CD14-positive monocyte (primary cell): ENCODE measurements at regions not wholly inside any gene's neighbourhood (a gene's known extent, or its start where the extent isn't known, plus 50 kb on each side); places are given as distances from the start of the nearest gene placed in this dataset.

Experiments
- DNase-seq, 3 donors: peaks; one replicate each; pipeline ENCODE4 v3.0.0-alpha.2; 2011 to 2022
- H2AFZ ChIP-seq: 2 replicates; pipeline ENCODE4 v1.6.0; 2012; ENCODE audit warnings: mild to moderate bottlenecking, low read depth, low read length, inconsistent platforms; ENCODE audit not compliant: insufficient read depth, poor library complexity, severe bottlenecking
- H3K27ac ChIP-seq, 2 donors: 1 replicate in 1 of 2; 2 replicates in 1 of 2; pipeline ENCODE4 v1.5.1; 2012 to 2013; ENCODE audit warnings: low read length in 2 of 2, control low read depth in 1 of 2, inconsistent platforms in 1 of 2, low read depth in 1 of 2, mild to moderate bottlenecking in 1 of 2
- H3K27me3 ChIP-seq, 2 donors: one replicate each; pipeline versions ENCODE4 v1.6.0 to v1.6.1; 2011 to 2013; ENCODE audit warnings: low read length in 2 of 2; ENCODE audit not compliant: control insufficient read depth in 2 of 2, insufficient read depth in 2 of 2
- H3K36me3 ChIP-seq, 2 donors: replicated peaks in 1 of 2; 1 replicate in 1 of 2; 2 replicates in 1 of 2; pipeline versions ENCODE4 v1.5.1 to v1.6.1; 2012 to 2013; ENCODE audit warnings: low read length in 2 of 2, control low read depth in 1 of 2, inconsistent platforms in 1 of 2, mild to moderate bottlenecking in 1 of 2; ENCODE audit not compliant: insufficient read depth in 2 of 2, control insufficient read depth in 1 of 2
- H3K4me1 ChIP-seq, 2 donors: 1 replicate in 1 of 2; 2 replicates in 1 of 2; pipeline versions ENCODE4 v1.5.1 to v1.6.1; 2012 to 2013; ENCODE audit warnings: low read length in 2 of 2, control low read depth in 1 of 2, inconsistent platforms in 1 of 2, mild to moderate bottlenecking in 1 of 2, moderate library complexity in 1 of 2; ENCODE audit not compliant: insufficient read depth in 2 of 2, control insufficient read depth in 1 of 2
- H3K4me2 ChIP-seq: replicated peaks from 2 replicates; pipeline ENCODE3; 2012; ENCODE audit warnings: low read length, moderate library complexity, mild to moderate bottlenecking; ENCODE audit not compliant: poor library complexity, severe bottlenecking; ENCODE audit errors: extremely low read depth
- H3K4me3 ChIP-seq, 3 experiments: fragments of 200-600 bp in 1 of 3; sonication (generic) in 1 of 3; replicated peaks in 1 of 3; 1 replicate in 2 of 3; 2 replicates in 1 of 3; pipeline ENCODE4 v1.5.1; 2011 to 2013; ENCODE audit warnings: low read length in 3 of 3, mild to moderate bottlenecking in 3 of 3, control low read depth in 2 of 3, low read depth in 2 of 3, inconsistent platforms in 1 of 3, moderate library complexity in 1 of 3
- H3K79me2 ChIP-seq: 2 replicates; pipeline ENCODE4 v1.6.0; 2012; ENCODE audit warnings: mild to moderate bottlenecking, control low read depth, inconsistent platforms, low read length, moderate library complexity; ENCODE audit not compliant: insufficient read depth
- H3K9ac ChIP-seq: 2 replicates; pipeline ENCODE4 v1.6.0; 2017; ENCODE audit warnings: low read length, mild to moderate bottlenecking; ENCODE audit not compliant: insufficient read depth, poor library complexity, severe bottlenecking
- H3K9me3 ChIP-seq, 2 donors: replicated peaks in 1 of 2; 1 replicate in 1 of 2; 2 replicates in 1 of 2; pipeline versions ENCODE4 v1.5.1 to v1.6.1; 2012 to 2013; ENCODE audit warnings: low read length in 2 of 2, control low read depth in 1 of 2; ENCODE audit not compliant: control insufficient read depth in 1 of 2, insufficient read depth in 1 of 2
- H4K20me1 ChIP-seq: 2 replicates; pipeline ENCODE4 v1.6.0; 2012; ENCODE audit warnings: mild to moderate bottlenecking, low read length, control low read depth, moderate library complexity; ENCODE audit not compliant: insufficient read depth
- H3K27ac Mint-ChIP-seq, 7 donors: one replicate each; pipeline ENCODE4 v1.8.0; 2020; ENCODE audit warnings: mild to moderate bottlenecking in 7 of 7, mixed read lengths in 7 of 7, moderate library complexity in 6 of 7, inconsistent platforms in 2 of 7
- H3K27me3 Mint-ChIP-seq, 3 donors: one replicate each; pipeline ENCODE4 v1.8.0; 2021 to 2022; ENCODE audit warnings: low read depth in 3 of 3, mild to moderate bottlenecking in 3 of 3, mixed read lengths in 3 of 3, moderate library complexity in 3 of 3, inconsistent platforms in 1 of 3
- H3K36me3 Mint-ChIP-seq, 2 donors: one replicate each; pipeline ENCODE4 v1.8.0; 2020; ENCODE audit warnings: mixed read lengths in 2 of 2, inconsistent platforms in 1 of 2, mild to moderate bottlenecking in 1 of 2
- H3K4me1 Mint-ChIP-seq: one replicate; pipeline ENCODE4 v1.8.0; 2020; ENCODE audit warnings: mild to moderate bottlenecking, mixed read lengths
- H3K4me3 Mint-ChIP-seq, 2 donors: one replicate each; pipeline ENCODE4 v1.8.0; 2020; ENCODE audit warnings: mild to moderate bottlenecking in 2 of 2, mixed read lengths in 2 of 2, moderate library complexity in 1 of 2
- H3K9me3 Mint-ChIP-seq, 7 donors: one replicate each; pipeline ENCODE4 v1.8.0; 2020 to 2022; ENCODE audit warnings: mixed read lengths in 7 of 7, mild to moderate bottlenecking in 6 of 7, moderate library complexity in 6 of 7, inconsistent platforms in 2 of 7
- WGBS: methylation state at CpG from one replicate; pipeline ENCODE4 v1.1.5; 2013; ENCODE audit warnings: missing lambda C conversion rate; ENCODE audit not compliant: insufficient coverage; 5-methylcytosine and 5-hydroxymethylcytosine counted together
- intact Hi-C, 2 donors: fragments of 100-400 bp; cut with micrococcal nuclease; formaldehyde crosslinking; loops; one replicate each; pipeline versions ENCODE4 v1.15.0 to v1.15.1; 2023
- TF ChIP-seq, protein P1 (sequence below): fragments of 200-600 bp; IDR thresholded peaks from one replicate; pipeline ENCODE4 v1.8.0; 2022; ENCODE audit warnings: antibody characterized with exemption, mild to moderate bottlenecking

DNA sequence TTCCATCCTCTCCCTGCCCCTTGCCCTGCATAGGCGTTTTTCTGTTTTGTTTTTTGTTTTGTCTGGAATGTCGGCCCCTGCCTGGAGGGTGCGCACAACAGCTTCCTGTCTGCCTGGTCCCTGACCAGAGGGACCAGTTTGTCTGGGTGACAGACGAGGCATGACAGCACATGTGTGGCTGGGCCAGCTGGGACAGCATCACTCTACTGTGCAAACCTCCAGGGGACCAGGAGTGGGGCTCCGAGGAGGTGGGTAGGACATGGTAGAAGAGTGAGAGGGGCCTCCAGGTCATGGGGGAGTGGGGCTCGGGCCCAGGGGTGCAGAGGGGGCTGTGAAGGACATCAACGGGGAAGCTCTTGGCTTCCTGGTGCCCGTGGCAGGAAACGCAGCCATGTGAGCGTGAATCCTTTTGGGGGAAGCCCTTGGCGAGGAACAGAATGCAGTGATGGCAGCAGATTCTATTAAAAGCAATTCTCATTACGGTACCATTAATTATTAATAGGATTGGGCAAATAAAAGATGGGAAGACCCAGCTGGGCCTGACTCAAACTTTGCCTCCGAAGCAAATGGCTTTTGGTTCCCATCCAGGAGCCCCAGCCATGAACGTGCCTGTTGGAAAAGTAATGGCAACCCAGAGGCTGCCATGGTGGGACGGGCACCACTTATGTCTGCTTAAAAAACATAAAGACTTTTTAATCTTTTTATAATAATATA is 184.4 kb upstream of the IER5L start:
- 68% methylated on average over 6 of the region's 15 CpGs for WGBS
- Mint-ChIP-seq H3K27ac (no peak overlapping the region), H3K36me3 (no peaks in the 10 kb centered on the region), H3K4me1 (peaks cover 6% of the 10 kb centered on the region), H3K4me3 (no peak overlapping the region), H3K27me3 (peaks cover 2 to 4% (median 3%) of the 10 kb centered on the region in 3 donors), H3K9me3 (peaks cover 0 to 2% (median 0%) of the 10 kb centered on the region in 7 donors)
- Histone ChIP-seq H3K79me2 (no peaks in the 10 kb centered on the region), H3K36me3 (no peaks in the 10 kb centered on the region), H3K4me2 (no peak overlapping the region), H3K27me3 (no peaks in the 10 kb centered on the region), H3K27ac (no peak overlapping the region), H3K9me3 (no peaks in the 10 kb centered on the region), H4K20me1 (no peaks in the 10 kb centered on the region), H3K9ac (no peak overlapping the region), H3K4me1 (no peaks in the 10 kb centered on the region), H3K4me3 (no peak overlapping the region), H2AFZ (peak overlapping the region; percentile 59)
- DNase-seq = no peak
- intact Hi-C loops = loop anchor here in 1 of 2 donors (10.0 kb wide), 1 partner anchor 108 kb away; no protein-coding TSS in a partner anchor
- TF ChIP-seq, protein P1, sequence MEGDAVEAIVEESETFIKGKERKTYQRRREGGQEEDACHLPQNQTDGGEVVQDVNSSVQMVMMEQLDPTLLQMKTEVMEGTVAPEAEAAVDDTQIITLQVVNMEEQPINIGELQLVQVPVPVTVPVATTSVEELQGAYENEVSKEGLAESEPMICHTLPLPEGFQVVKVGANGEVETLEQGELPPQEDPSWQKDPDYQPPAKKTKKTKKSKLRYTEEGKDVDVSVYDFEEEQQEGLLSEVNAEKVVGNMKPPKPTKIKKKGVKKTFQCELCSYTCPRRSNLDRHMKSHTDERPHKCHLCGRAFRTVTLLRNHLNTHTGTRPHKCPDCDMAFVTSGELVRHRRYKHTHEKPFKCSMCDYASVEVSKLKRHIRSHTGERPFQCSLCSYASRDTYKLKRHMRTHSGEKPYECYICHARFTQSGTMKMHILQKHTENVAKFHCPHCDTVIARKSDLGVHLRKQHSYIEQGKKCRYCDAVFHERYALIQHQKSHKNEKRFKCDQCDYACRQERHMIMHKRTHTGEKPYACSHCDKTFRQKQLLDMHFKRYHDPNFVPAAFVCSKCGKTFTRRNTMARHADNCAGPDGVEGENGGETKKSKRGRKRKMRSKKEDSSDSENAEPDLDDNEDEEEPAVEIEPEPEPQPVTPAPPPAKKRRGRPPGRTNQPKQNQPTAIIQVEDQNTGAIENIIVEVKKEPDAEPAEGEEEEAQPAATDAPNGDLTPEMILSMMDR = no peak

DNA sequence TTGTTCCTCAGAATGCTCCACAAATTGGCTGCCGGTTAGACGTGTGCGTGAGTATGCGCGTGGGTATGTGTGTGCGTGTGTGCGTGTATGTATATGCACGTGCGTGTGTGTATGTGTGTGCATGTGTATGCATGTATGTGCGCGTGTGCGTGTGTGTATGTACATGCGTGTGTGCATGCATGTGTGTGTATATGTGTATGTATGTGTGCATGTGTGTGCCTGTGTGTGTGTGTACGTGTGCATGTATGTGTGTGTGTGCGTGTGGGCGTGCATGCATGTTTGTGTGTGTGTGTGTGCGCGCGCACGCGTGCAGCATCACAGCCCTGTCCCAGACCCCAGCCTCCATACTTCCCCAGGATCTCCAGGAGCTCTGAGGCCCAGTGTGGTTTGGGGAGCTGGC is 183.1 kb upstream of the IER5L start:
- Histone ChIP-seq H3K4me1 (no peaks in the 10 kb centered on the region), H3K9ac (no peak overlapping the region), H2AFZ (no peak overlapping the region), H3K27me3 (no peaks in the 10 kb centered on the region), H3K36me3 (no peaks in the 10 kb centered on the region), H4K20me1 (no peaks in the 10 kb centered on the region), H3K4me3 (no peak overlapping the region), H3K79me2 (no peaks in the 10 kb centered on the region), H3K9me3 (peaks cover 0 to 1% of the 10 kb centered on the region in 2 donors), H3K27ac (no peak overlapping the region), H3K4me2 (no peak overlapping the region)
- Mint-ChIP-seq H3K27ac (no peak overlapping the region), H3K4me3 (no peak overlapping the region), H3K27me3 (peaks cover 2 to 4% (median 3%) of the 10 kb centered on the region in 3 donors), H3K9me3 (peaks cover 0 to 4% (median 1%) of the 10 kb centered on the region in 7 donors), H3K36me3 (no peaks in the 10 kb centered on the region), H3K4me1 (peaks cover 6% of the 10 kb centered on the region)
- TF ChIP-seq, protein P1 = no peak
- intact Hi-C loops = loop anchor here in 1 of 2 donors (10.0 kb wide), 1 partner anchor 106 kb away; no protein-coding TSS in a partner anchor
- whole genome bisulfite sequencing = 98% methylated on average over 14 of the region's 21 CpGs
- DNase-seq = no peak
